Liver (tissue), 3 donors: ENCODE measurements at regions not wholly inside any gene's neighbourhood (a gene's known extent, or its start where the extent isn't known, plus 50 kb on each side); places are given as distances from the start of the nearest gene placed in this dataset.

Source experiments
- CTCF ChIP-seq: fragments of 150-350 bp; IDR thresholded peaks from 2 replicates; pipeline ENCODE4 v1.5.1; 2017; ENCODE audit warnings: improper control_type of control experiment, low read depth, low read length; ENCODE audit not compliant: missing input control
- EGR1 ChIP-seq, 2 donors: IDR thresholded peaks; 2 replicates each; pipeline ENCODE4 v1.6.1; 2016 to 2018; ENCODE audit warnings: antibody characterized with exemption in 2 of 2, low read depth in 2 of 2
- HNF4G ChIP-seq: IDR thresholded peaks from 2 replicates; pipeline ENCODE4 v1.6.1; 2016; ENCODE audit warnings: antibody characterized with exemption
- JUND ChIP-seq, 2 donors: IDR thresholded peaks; 2 replicates each; pipeline ENCODE4 v1.6.1; 2016; ENCODE audit warnings: antibody characterized with exemption in 2 of 2
- MAX ChIP-seq: IDR thresholded peaks from 2 replicates; pipeline ENCODE4 v1.6.1; 2016; ENCODE audit warnings: antibody characterized with exemption
- REST ChIP-seq: IDR thresholded peaks from 2 replicates; pipeline ENCODE4 v1.6.1; 2016; ENCODE audit warnings: antibody characterized with exemption, mild to moderate bottlenecking
- TAF1 ChIP-seq: conservative IDR thresholded peaks from 2 replicates; pipeline ENCODE4 v1.6.1; 2016; ENCODE audit warnings: antibody characterized with exemption, mild to moderate bottlenecking
- YY1 ChIP-seq: IDR thresholded peaks from 2 replicates; pipeline ENCODE4 v1.6.1; 2016; ENCODE audit warnings: antibody characterized with exemption, mild to moderate bottlenecking
- donor health status: healthy.
- donor health status: healthy.

- no peak for TF ChIP-seq REST
- TF ChIP-seq YY1 = no peak
- TF ChIP-seq TAF1 = no peak
- no peak for TF ChIP-seq CTCF
- no peak for TF ChIP-seq MAX
- TF ChIP-seq EGR1 (IDR thresholded peaks at IDR 0.05; ENCODE audit: low read depth in 2 of 2) = no peak
- TF ChIP-seq JUND (IDR thresholded peaks at IDR 0.05) = no peak
- no peak for TF ChIP-seq HNF4G
Observed at GRCh38 chr15:66945286-66945685, 120.1 kb upstream of the SMAD3 start.
